Nucleus accumbens (tissue), 56 donors: ENCODE measurements at regions not wholly inside any gene's neighbourhood (a gene's known extent, or its start where the extent isn't known, plus 50 kb on each side); places are given as distances from the start of the nearest gene placed in this dataset.

Source experiments
- DNase-seq, 56 donors: peaks; one replicate each; lab custom pipeline; 2025; lab: John Stamatoyannopoulos, UW

GRCh38 chr5:97538912-97539311, 355.9 kb upstream of the RIOK2 start:
- DNase-seq = no peak

GRCh38 chr5:97541864-97542263, 358.8 kb upstream of the RIOK2 start:
- DNase-seq = no peak

GRCh38 chr5:97542469-97542868, 359.4 kb upstream of the RIOK2 start:
- no peak for DNase-seq

- DNase-seq = no peak
These were observed 360.1 kb upstream of the RIOK2 start for GRCh38 chr5:97543166-97543565.

GRCh38 chr5:97544240-97544639, 361.2 kb upstream of the RIOK2 start:
- no peak for DNase-seq

- DNase-seq = no peak
These were observed 361.6 kb upstream of the RIOK2 start for GRCh38 chr5:97544678-97545077.

GRCh38 chr5:97545446-97545845, 362.4 kb upstream of the RIOK2 start:
- no peak for DNase-seq

GRCh38 chr5:97545886-97546535, 363.0 kb upstream of the RIOK2 start:
- DNase-seq = no peak

- DNase-seq = no peak
These were observed 364.4 kb upstream of the RIOK2 start for GRCh38 chr5:97547430-97547829.

GRCh38 chr5:97547999-97548738, 365.1 kb upstream of the RIOK2 start:
- DNase-seq = no peak

- no peak for DNase-seq
These were observed 365.7 kb upstream of the RIOK2 start for GRCh38 chr5:97548739-97549080.

- no peak for DNase-seq
These were observed 366.4 kb upstream of the RIOK2 start for GRCh38 chr5:97549496-97549895.

GRCh38 chr5:97550164-97550563, 367.1 kb upstream of the RIOK2 start:
- DNase-seq = peak in 5 of 56 donors; percentile 1 to 16 (median 6)

GRCh38 chr5:97550818-97551217, 367.8 kb upstream of the RIOK2 start:
- DNase-seq = no peak

GRCh38 chr5:97553604-97554452, 370.8 kb upstream of the RIOK2 start:
- DNase-seq = no peak

GRCh38 chr5:97554977-97555643, 372.1 kb upstream of the RIOK2 start:
- peak in 6 of 56 donors; percentile 2 to 19 (median 9) for DNase-seq

GRCh38 chr5:97555644-97555981, 372.6 kb upstream of the RIOK2 start:
- no peak for DNase-seq

- peak in 1 of 56 donors; percentile 2 for DNase-seq
These were observed 377.0 kb upstream of the RIOK2 start for GRCh38 chr5:97559827-97560598.

GRCh38 chr5:97560599-97560993, 377.5 kb upstream of the RIOK2 start:
- no peak for DNase-seq

GRCh38 chr5:97563050-97563657, 380.1 kb upstream of the RIOK2 start:
- DNase-seq = no peak
